GM13977 (cell line): ENCODE measurements at regions not wholly inside any gene's neighbourhood (a gene's known extent, or its start where the extent isn't known, plus 50 kb on each side); places are given as distances from the start of the nearest gene placed in this dataset.

Experiments
- DNase-seq: peaks from one replicate; pipeline ENCODE4 v3.0.0; 2012; ENCODE audit warnings: low spot score
- CTCF ChIP-seq: IDR thresholded peaks from 2 replicates; pipeline ENCODE4 v1.5.1; 2012; ENCODE audit warnings: mild to moderate bottlenecking, control low read depth; ENCODE audit not compliant: insufficient read depth; ENCODE audit errors: extremely low read depth, missing control alignments
- in situ Hi-C: fragments of 300-500 bp; cut with MboI; formaldehyde crosslinking; loops from one replicate; pipeline ENCODE4 v1.12.0; 2022; ENCODE audit warnings: low sequenced_read_pairs, low pct_unique_long_range_greater_than_20kb, mixed read lengths, inconsistent platforms; ENCODE audit not compliant: unreplicated experiment

- in situ Hi-C loops = no loop called here
- no peak for DNase-seq
- no peak for TF ChIP-seq CTCF
Measured at GRCh38 chr6:65955034-65955433, 248.0 kb upstream of the EYS start.

- DNase-seq = no peak
- no peak for TF ChIP-seq CTCF
- in situ Hi-C loops = no loop called here
Measured at GRCh38 chr6:65948062-65948461, 241.0 kb upstream of the EYS start.

GRCh38 chr6:65943548-65943947, 236.5 kb upstream of the EYS start:
- TF ChIP-seq CTCF = no peak
- no peak for DNase-seq
- in situ Hi-C loops = no loop called here

- in situ Hi-C loops = no loop called here
- no peak for TF ChIP-seq CTCF
- DNase-seq = no peak
Measured at GRCh38 chr6:65943051-65943450, 236.0 kb upstream of the EYS start.

GRCh38 chr6:65938000-65938399, 231.0 kb upstream of the EYS start:
- DNase-seq = no peak
- in situ Hi-C loops = no loop called here
- TF ChIP-seq CTCF = no peak

- in situ Hi-C loops = no loop called here
- TF ChIP-seq CTCF = no peak
- no peak for DNase-seq
Measured at GRCh38 chr6:65935412-65935811, 228.4 kb upstream of the EYS start.

- TF ChIP-seq CTCF = no peak
- no peak for DNase-seq
- in situ Hi-C loops = no loop called here
Measured at GRCh38 chr6:65933390-65933789, 226.4 kb upstream of the EYS start.
